ENCODE measurements at regions not wholly inside any gene's neighbourhood (a gene's known extent, or its start where the extent isn't known, plus 50 kb on each side); places are given as distances from the start of the nearest gene placed in this dataset.
"Not testable (repeated sequence)": the region's sequence is repeated elsewhere in the genome, so short reads cannot be mapped to it uniquely, and the experiment has no call there.

GRCh38 chr14:30426463-30426862 is 132.5 kb upstream of the G2E3 start:
- DNase-seq (ENCODE audit: low read depth, low spot score) = no peak

- DNase-seq (ENCODE audit: low read depth, low spot score) = no peak
Observed at GRCh38 chr14:30427401-30427800, 131.6 kb upstream of the G2E3 start.

GRCh38 chr14:30427846-30428245 is 131.1 kb upstream of the G2E3 start:
- no peak for DNase-seq (ENCODE audit: low read depth, low spot score)

GRCh38 chr14:30431552-30431951 is 127.4 kb upstream of the G2E3 start:
- no peak for DNase-seq (ENCODE audit: low read depth, low spot score)

- no peak for DNase-seq (ENCODE audit: low read depth, low spot score)
Observed at GRCh38 chr14:30440961-30441360, 118.0 kb upstream of the G2E3 start.

- no peak for DNase-seq (ENCODE audit: low read depth, low spot score)
Observed at GRCh38 chr14:30443368-30444007, 115.5 kb upstream of the G2E3 start.

- DNase-seq (ENCODE audit: low read depth, low spot score) = no peak
Observed at GRCh38 chr14:30444451-30444850, 114.5 kb upstream of the G2E3 start.

GRCh38 chr14:30445011-30445793 is 113.8 kb upstream of the G2E3 start:
- DNase-seq (ENCODE audit: low read depth, low spot score) = no peak

- DNase-seq (ENCODE audit: low read depth, low spot score) = no peak
Observed at GRCh38 chr14:30445852-30446251, 113.1 kb upstream of the G2E3 start.

GRCh38 chr14:30450631-30451545 is 108.1 kb upstream of the G2E3 start:
- no peak for DNase-seq (ENCODE audit: low read depth, low spot score)

- DNase-seq (ENCODE audit: low read depth, low spot score) = no peak
Observed at GRCh38 chr14:30456296-30456695, 102.7 kb upstream of the G2E3 start.

GRCh38 chr14:30462358-30462757 is 96.6 kb upstream of the G2E3 start:
- no peak for DNase-seq (ENCODE audit: low read depth, low spot score)

- DNase-seq (ENCODE audit: low read depth, low spot score) = no peak
Observed at GRCh38 chr14:30464481-30464880, 94.5 kb upstream of the G2E3 start.

GRCh38 chr14:30468354-30468753 is 90.6 kb upstream of the G2E3 start:
- no peak for DNase-seq (ENCODE audit: low read depth, low spot score)

- DNase-seq (ENCODE audit: low read depth, low spot score) = no peak
Observed at GRCh38 chr14:30471980-30472379, 87.0 kb upstream of the G2E3 start.

- DNase-seq (ENCODE audit: low read depth, low spot score) = not testable (repeated sequence)
Observed at GRCh38 chr14:30473846-30474696, 84.9 kb upstream of the G2E3 start.

GRCh38 chr14:30482276-30482675 is 76.7 kb upstream of the G2E3 start:
- no peak for DNase-seq (ENCODE audit: low read depth, low spot score)

- no peak for DNase-seq (ENCODE audit: low read depth, low spot score)
Observed at GRCh38 chr14:30484201-30484600, 74.8 kb upstream of the G2E3 start.

- no peak for DNase-seq (ENCODE audit: low read depth, low spot score)
Observed at GRCh38 chr14:30484976-30485375, 74.0 kb upstream of the G2E3 start.

GRCh38 chr14:30496852-30497251 is 62.1 kb upstream of the G2E3 start:
- no peak for DNase-seq (ENCODE audit: low read depth, low spot score)

GRCh38 chr14:30499358-30499757 is 59.6 kb upstream of the G2E3 start:
- DNase-seq (ENCODE audit: low read depth, low spot score) = no peak

Data from smooth muscle cell of the brain vasculature (primary cell).